Lower lobe of right lung (tissue), 2 donors: ENCODE measurements at regions not wholly inside any gene's neighbourhood (a gene's known extent, or its start where the extent isn't known, plus 50 kb on each side); places are given as distances from the start of the nearest gene placed in this dataset.

ENCODE experiments used
- ATAC-seq, 2 donors: fragments of 200-7000 bp; cut with Tn5 transposase; one replicate each; pipeline ENCODE4 v1.9.1; 2020 to 2022; ENCODE audit warnings: mild to moderate bottlenecking in 2 of 2, moderate library complexity in 2 of 2
- DNase-seq: peaks from one replicate; pipeline ENCODE4 v3.0.0-alpha.2; 2020
- H3K27ac ChIP-seq: fragments of 200-600 bp; one replicate; pipeline ENCODE4 v1.8.0; 2022
- H3K27me3 ChIP-seq: fragments of 200-600 bp; one replicate; pipeline ENCODE4 v1.8.0; 2022; ENCODE audit warnings: low read depth
- H3K36me3 ChIP-seq: fragments of 200-600 bp; one replicate; pipeline ENCODE4 v1.8.0; 2022; ENCODE audit warnings: mild to moderate bottlenecking
- H3K4me1 ChIP-seq: fragments of 200-600 bp; one replicate; pipeline ENCODE4 v1.8.0; 2022
- H3K4me3 ChIP-seq: fragments of 200-600 bp; one replicate; pipeline ENCODE4 v1.8.0; 2022; ENCODE audit warnings: mild to moderate bottlenecking
- H3K9me3 ChIP-seq: fragments of 200-600 bp; one replicate; pipeline ENCODE4 v1.8.0; 2022
- CTCF ChIP-seq: fragments of 200-600 bp; IDR thresholded peaks from one replicate; pipeline ENCODE4 v1.8.0; 2022; ENCODE audit warnings: antibody characterized with exemption, mild to moderate bottlenecking
- intact Hi-C: fragments of 100-400 bp; cut with DNase I; formaldehyde crosslinking; loops from one replicate; pipeline ENCODE4 v1.11.0; 2022
- donor health status: DM: no; HTN: yes; CAD: no; lungs with severe emphysema.

DNA sequence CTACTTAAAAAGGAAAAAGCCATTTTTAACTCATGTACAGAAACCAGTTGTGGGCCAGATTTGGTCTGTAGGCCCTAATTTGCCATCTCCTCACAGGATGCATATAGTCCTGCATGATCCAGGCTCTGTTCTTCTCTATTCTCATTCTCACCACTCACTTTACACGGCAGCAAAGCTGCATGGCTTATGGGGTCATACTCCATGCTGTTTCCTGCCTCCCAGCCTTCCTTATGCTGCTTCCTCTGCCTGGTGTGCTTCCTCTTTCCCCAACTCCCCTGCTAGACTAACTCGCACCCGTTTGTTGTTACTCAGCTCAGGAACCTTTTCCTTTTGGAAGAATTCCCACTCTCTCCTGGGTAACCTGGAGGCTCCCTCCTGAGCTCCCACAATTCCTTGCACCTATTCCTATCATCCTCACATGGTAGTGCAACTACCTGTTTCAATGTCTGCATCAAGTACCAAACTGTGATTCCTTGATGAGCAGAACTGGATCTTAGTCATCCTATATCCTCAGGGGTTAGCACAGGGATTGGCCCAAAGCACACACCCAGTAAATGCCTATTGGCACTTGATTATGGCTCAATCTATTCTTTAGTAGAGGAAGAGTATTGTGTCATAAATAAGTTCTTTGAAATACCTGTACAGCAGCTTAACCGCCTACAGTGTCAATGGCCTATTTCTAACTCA, 172.1 kb upstream of the MITF start:
- intact Hi-C loops = no loop called here
- Histone ChIP-seq H3K4me3 (no peak overlapping the region), H3K36me3 (no peaks in the 10 kb centered on the region), H3K27ac (no peak overlapping the region), H3K27me3 (no peaks in the 10 kb centered on the region), H3K9me3 (no peaks in the 10 kb centered on the region), H3K4me1 (peaks cover 1% of the 10 kb centered on the region)
- ATAC-seq = peak in 1 of 2 donors; percentile 29
- DNase-seq = no peak
- no peak for TF ChIP-seq CTCF

GRCh38 chr3:69566275-69566674, 173.0 kb upstream of the MITF start:
- Histone ChIP-seq H3K4me1 (peaks cover 10% of the 10 kb centered on the region), H3K4me3 (no peak overlapping the region), H3K9me3 (no peaks in the 10 kb centered on the region), H3K27me3 (no peaks in the 10 kb centered on the region), H3K36me3 (no peaks in the 10 kb centered on the region), H3K27ac (no peak overlapping the region)
- TF ChIP-seq CTCF = no peak
- intact Hi-C loops = no loop called here
- no peak for DNase-seq
- ATAC-seq = peak in 1 of 2 donors; percentile 40

GRCh38 chr3:69565316-69565715, 173.9 kb upstream of the MITF start:
- Histone ChIP-seq H3K4me3 (no peak overlapping the region), H3K27me3 (no peaks in the 10 kb centered on the region), H3K9me3 (no peaks in the 10 kb centered on the region), H3K36me3 (no peaks in the 10 kb centered on the region), H3K4me1 (peaks cover 19% of the 10 kb centered on the region), H3K27ac (no peak overlapping the region)
- DNase-seq (no peak), ATAC-seq (no peak)
- intact Hi-C loops = no loop called here
- no peak for TF ChIP-seq CTCF

GRCh38 chr3:69563981-69564380, 175.3 kb upstream of the MITF start:
- no peak for TF ChIP-seq CTCF
- Histone ChIP-seq H3K4me3 (no peak overlapping the region), H3K27me3 (no peaks in the 10 kb centered on the region), H3K9me3 (no peaks in the 10 kb centered on the region), H3K4me1 (peaks cover 29% of the 10 kb centered on the region), H3K27ac (no peak overlapping the region), H3K36me3 (no peaks in the 10 kb centered on the region)
- ATAC-seq (no peak), DNase-seq (no peak)
- intact Hi-C loops = no loop called here

GRCh38 chr3:69563151-69563550, 176.1 kb upstream of the MITF start:
- H3K27me3 ChIP-seq = no peaks in the 10 kb centered on the region
- no peak overlapping the region for H3K4me3 ChIP-seq
- no peaks in the 10 kb centered on the region for H3K9me3 ChIP-seq
- TF ChIP-seq CTCF = no peak
- no peaks in the 10 kb centered on the region for H3K36me3 ChIP-seq
- DNase-seq (no peak), ATAC-seq (no peak)
- H3K4me1 ChIP-seq = peaks cover 35% of the 10 kb centered on the region
- intact Hi-C loops = no loop called here
- H3K27ac ChIP-seq = no peak overlapping the region
